ENCODE measurements at regions not wholly inside any gene's neighbourhood (a gene's known extent, or its start where the extent isn't known, plus 50 kb on each side); places are given as distances from the start of the nearest gene placed in this dataset.

DNA sequence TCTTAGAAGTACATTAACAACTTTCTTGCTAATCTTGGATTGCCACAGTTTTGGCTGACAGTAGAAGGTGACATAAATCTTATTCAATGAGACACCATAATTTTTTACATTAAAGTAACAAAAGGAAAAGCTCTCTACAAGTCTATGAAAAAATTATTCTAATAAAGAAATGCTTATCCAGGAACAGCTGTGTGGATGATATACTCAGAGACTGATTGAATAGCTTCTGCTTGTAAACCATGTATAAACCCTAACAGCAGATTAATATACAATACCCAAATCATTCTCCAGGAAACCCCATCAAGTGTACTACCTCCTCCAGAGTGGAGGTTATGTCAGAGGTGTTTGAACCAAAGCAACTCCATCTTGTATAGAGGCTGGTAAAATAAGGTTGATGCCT lies 581.4 kb upstream of the PTGER4 start:
- Mint-ChIP-seq H3K27me3 (no peaks in the 10 kb centered on the region), H3K4me3 (no peak overlapping the region), H3K36me3 (no peaks in the 10 kb centered on the region), H3K4me1 (no peaks in the 10 kb centered on the region), H3K9me3 (no peaks in the 10 kb centered on the region), H3K27ac (no peak overlapping the region)
- DNase-seq (ENCODE audit: low spot score in 2 of 2) (no peak), ATAC-seq (ENCODE audit: low read depth) (no peak)

DNA sequence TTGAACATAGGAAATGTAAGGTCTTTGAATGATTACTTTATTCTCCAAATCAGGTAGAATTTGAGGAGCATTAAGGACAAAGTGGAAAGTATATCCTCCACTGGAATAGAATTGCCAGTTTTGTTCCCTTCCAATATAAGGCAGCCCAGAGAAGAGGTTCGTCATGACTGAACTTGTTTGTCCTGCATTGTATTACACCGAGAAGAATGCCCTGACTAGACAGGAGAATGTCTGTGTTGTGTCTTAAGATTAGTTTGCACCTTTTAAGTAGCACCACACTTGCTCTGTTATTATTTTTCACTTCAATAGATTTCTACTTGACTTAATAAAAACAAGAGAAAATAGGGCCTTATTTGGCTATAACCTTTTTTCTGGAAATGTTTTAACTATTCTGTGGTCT lies 586.2 kb upstream of the PTGER4 start:
- Mint-ChIP-seq H3K4me1 (no peaks in the 10 kb centered on the region), H3K27me3 (no peaks in the 10 kb centered on the region), H3K9me3 (peaks cover 9% of the 10 kb centered on the region), H3K36me3 (peaks cover 6% of the 10 kb centered on the region), H3K4me3 (no peak overlapping the region), H3K27ac (no peak overlapping the region)
- DNase-seq (ENCODE audit: low spot score in 2 of 2) (no peak), ATAC-seq (ENCODE audit: low read depth) (no peak)

DNA sequence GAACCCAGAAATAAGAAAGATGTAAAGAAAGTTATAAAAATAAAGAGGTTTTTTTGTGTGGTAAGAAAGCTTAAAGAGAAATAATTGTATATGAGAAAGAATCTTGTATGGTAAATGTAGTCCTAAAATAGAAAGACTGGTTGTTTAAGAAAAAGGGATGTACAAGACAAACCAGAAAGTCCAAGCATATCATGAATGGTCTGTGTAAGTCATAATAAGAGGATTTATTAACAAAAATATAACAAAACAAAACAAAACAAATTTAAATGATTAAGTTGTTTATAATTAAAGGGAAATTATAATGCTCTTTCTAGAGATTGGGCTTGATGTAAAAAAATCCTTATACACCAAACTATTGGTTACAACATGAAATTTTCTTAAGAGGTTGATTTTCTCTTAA lies 590.4 kb upstream of the PTGER4 start:
- Mint-ChIP-seq H3K4me1 (peaks cover 4% of the 10 kb centered on the region), H3K4me3 (no peak overlapping the region), H3K9me3 (peaks cover 13% of the 10 kb centered on the region), H3K27me3 (no peaks in the 10 kb centered on the region), H3K27ac (no peak overlapping the region), H3K36me3 (peaks cover 6% of the 10 kb centered on the region)
- no peak for DNase-seq (ENCODE audit: low spot score in 2 of 2)
- ATAC-seq (ENCODE audit: low read depth) = no peak

DNA sequence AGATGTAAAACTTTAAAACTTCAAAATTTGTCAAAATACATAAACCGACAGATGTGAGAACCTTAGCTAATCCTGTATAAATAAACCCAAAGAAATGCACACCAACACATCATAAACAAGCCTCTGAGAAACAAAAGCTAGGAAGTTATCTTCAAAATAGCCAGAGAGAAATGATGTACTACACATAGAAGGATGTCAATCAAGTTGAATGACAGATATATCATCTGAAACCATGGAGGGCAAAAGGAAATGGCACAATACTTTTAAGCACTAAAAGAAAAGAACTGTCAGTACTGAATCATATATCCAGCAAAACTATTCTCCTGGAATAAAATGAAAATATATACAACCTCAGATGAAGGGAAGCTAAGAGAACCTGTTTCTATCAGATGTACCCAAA lies 595.1 kb upstream of the PTGER4 start:
- no peak for ATAC-seq (ENCODE audit: low read depth)
- H3K9me3 Mint-ChIP-seq = peaks cover 7% of the 10 kb centered on the region
- no peak overlapping the region for H3K4me3 Mint-ChIP-seq
- peaks cover 4% of the 10 kb centered on the region for H3K4me1 Mint-ChIP-seq
- no peak for DNase-seq (ENCODE audit: low spot score in 2 of 2)
- H3K27me3 Mint-ChIP-seq = no peaks in the 10 kb centered on the region
- peaks cover 1% of the 10 kb centered on the region for H3K36me3 Mint-ChIP-seq
- H3K27ac Mint-ChIP-seq = no peak overlapping the region

DNA sequence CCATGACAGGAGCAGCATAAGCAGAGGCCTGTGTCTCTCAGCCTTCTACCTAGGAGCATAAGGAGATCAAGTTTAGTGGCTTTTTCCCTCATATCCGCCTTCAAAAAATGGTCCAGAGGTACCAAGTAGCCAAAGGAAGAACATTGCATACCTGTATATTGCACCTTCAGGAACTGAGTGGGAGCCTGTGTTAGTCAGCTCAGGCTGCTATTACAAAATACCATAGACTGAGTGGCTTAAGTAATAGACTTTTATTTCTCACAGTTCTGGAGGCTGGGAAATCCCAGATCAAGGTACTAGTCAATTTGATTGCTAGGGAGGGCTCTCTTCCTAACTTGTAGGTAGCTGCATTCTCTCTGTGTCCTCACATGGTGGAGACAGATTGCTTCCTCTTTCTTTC lies 597.4 kb upstream of the PTGER4 start:
- Mint-ChIP-seq H3K4me3 (no peak overlapping the region), H3K4me1 (peaks cover 4% of the 10 kb centered on the region), H3K27ac (no peak overlapping the region), H3K27me3 (no peaks in the 10 kb centered on the region), H3K36me3 (no peaks in the 10 kb centered on the region), H3K9me3 (peaks cover 4% of the 10 kb centered on the region)
- DNase-seq (ENCODE audit: low spot score in 2 of 2) (no peak), ATAC-seq (ENCODE audit: low read depth) (peak; percentile 31)

DNA sequence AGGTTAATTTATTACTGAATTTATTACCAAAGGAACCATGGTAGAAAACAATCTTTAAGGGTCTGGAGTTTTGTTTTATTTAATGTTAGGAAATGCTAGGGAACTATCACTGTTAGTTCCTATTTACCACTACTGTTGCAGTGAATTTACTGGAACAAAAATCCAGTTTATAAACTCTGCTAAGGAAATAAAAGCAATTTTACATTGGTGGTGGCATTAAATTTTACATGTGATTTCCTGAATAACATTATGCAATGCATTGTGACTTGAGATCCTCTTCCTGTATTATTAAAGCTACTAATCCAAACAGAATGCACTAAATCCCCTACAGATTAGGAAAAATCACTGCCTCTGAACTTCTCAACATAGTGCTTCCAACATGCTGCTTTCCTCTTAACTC lies 599.5 kb upstream of the PTGER4 start:
- Mint-ChIP-seq H3K4me1 (peaks cover 4% of the 10 kb centered on the region), H3K4me3 (no peak overlapping the region), H3K9me3 (no peaks in the 10 kb centered on the region), H3K27ac (no peak overlapping the region), H3K27me3 (no peaks in the 10 kb centered on the region), H3K36me3 (no peaks in the 10 kb centered on the region)
- ATAC-seq (ENCODE audit: low read depth) = no peak
- no peak for DNase-seq (ENCODE audit: low spot score in 2 of 2)

DNA sequence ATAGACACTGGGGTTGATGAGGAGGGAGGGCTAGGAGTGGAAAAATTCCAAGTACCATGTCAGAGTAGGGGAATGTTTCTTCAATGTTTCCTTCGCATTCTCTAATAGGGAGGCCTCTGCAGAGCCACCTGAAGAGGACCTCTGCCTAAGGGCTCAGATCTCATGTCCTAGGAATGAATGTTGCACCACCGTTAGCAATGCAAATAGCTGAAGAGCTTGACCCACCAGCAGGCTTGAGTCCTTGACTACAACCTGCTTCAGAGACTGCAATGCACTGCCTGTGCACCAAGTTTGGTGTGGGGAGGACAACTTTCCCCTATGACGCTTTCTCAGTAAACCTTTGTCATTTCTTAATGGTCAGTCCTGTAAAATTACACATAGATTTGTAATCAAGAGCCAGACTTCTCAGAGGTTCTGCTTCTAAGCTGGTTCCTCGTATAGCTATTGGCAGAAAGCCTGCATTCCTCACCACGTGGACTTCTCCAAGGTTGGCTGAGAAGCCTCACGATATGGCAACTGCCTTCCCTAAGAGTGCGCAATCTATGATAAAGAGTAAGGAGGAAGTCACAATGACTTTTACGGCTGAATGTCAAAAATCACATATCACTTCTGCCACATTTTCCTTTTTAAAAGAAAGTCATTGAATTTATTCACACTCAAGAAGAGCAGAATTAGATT lies 600.7 kb upstream of the PTGER4 start:
- no peaks in the 10 kb centered on the region for H3K27me3 Mint-ChIP-seq
- no peaks in the 10 kb centered on the region for H3K4me1 Mint-ChIP-seq
- no peak for DNase-seq (ENCODE audit: low spot score in 2 of 2)
- H3K27ac Mint-ChIP-seq = no peak overlapping the region
- ATAC-seq (ENCODE audit: low read depth) = no peak
- no peaks in the 10 kb centered on the region for H3K36me3 Mint-ChIP-seq
- no peak overlapping the region for H3K4me3 Mint-ChIP-seq
- no peaks in the 10 kb centered on the region for H3K9me3 Mint-ChIP-seq

DNA sequence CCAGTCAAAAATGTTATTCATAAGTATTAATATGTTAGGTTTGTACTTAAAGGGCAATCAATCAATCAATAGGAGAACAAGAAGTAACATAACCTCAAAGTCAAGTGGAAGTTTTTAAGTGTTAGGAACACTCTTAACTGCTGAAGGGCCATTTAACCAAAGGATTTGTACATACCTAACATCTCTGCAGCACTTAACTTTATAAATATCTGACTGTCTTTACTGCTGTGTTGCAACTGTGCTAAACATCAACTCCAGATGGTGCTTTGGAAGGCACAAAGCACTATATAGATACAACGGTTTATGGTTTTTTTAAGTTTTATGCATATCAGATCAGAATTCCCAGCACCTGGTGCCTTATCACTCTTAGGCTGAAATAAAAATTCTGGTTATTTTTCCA lies 604.9 kb upstream of the PTGER4 start:
- no peak for ATAC-seq (ENCODE audit: low read depth)
- H3K9me3 Mint-ChIP-seq = no peaks in the 10 kb centered on the region
- H3K4me3 Mint-ChIP-seq = no peak overlapping the region
- no peaks in the 10 kb centered on the region for H3K36me3 Mint-ChIP-seq
- H3K27me3 Mint-ChIP-seq = no peaks in the 10 kb centered on the region
- DNase-seq (ENCODE audit: low spot score in 2 of 2) = no peak
- H3K4me1 Mint-ChIP-seq = no peaks in the 10 kb centered on the region
- H3K27ac Mint-ChIP-seq = peak overlapping the region; percentile 53

DNA sequence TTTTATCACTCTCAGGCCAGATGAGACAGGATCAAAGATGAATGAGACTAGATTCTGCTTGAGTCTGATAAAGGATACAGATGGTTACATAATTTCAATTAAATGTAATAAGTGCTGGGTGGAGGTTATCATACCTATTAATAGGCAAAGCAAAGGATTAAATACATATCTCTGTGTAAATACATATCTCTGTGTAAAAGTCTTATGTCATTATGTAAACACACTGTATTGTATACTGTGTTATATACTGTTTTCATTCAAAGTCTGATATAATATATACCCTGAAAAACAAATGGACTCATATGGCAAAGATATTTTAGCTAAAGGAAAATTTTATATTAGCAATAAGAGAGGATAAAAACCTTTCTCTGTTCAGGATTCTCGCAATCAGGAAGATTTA lies 605.8 kb upstream of the PTGER4 start:
- Mint-ChIP-seq H3K4me3 (no peak overlapping the region), H3K4me1 (no peaks in the 10 kb centered on the region), H3K9me3 (no peaks in the 10 kb centered on the region), H3K36me3 (no peaks in the 10 kb centered on the region), H3K27ac (no peak overlapping the region), H3K27me3 (no peaks in the 10 kb centered on the region)
- no peak for DNase-seq (ENCODE audit: low spot score in 2 of 2)
- ATAC-seq (ENCODE audit: low read depth) = no peak

DNA sequence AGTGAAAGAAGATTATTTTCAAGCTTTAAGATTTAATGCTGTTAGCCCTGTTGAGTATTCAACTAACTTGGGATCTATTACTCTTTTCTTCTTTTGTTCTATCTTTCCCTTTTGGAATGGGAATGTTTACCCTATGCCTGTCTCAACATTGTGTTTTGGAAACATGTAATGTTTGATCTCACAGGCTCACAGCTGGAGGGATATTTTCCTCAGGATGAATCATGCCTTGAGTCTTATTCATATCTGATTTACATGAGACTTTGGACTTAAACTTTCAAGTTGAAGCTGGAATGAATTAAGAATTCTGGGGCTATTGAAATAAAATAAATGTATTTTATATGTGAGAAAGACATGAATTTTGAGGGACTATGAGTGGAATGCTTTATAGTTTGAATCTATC lies 607.8 kb upstream of the PTGER4 start:
- no peak overlapping the region for H3K4me3 Mint-ChIP-seq
- H3K4me1 Mint-ChIP-seq = no peaks in the 10 kb centered on the region
- ATAC-seq (ENCODE audit: low read depth) (no peak), DNase-seq (ENCODE audit: low spot score in 2 of 2) (no peak)
- H3K9me3 Mint-ChIP-seq = no peaks in the 10 kb centered on the region
- H3K27me3 Mint-ChIP-seq = no peaks in the 10 kb centered on the region
- no peaks in the 10 kb centered on the region for H3K36me3 Mint-ChIP-seq
- no peak overlapping the region for H3K27ac Mint-ChIP-seq

DNA sequence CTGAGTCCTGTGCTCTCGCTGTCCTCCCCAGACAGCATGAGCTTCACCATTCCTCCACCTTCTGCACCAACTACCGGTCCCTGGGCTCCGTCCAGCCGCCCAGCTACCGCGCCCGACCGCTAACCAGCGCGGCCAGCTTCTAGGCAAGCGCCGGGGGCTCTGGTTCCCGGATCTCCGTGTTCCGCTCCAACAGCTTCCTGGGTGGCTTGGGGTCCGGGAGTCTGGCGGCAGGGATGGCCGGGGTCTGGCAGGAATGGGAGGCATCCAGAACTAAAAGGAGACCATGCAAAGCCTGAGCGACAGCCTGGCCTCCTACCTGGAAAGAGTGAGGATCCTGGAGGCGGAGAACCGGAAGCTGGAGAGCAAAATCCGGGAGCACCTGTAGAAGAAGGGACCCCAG lies 613.1 kb upstream of the PTGER4 start:
- Mint-ChIP-seq H3K4me1 (peaks cover 4% of the 10 kb centered on the region), H3K36me3 (no peaks in the 10 kb centered on the region), H3K27me3 (no peaks in the 10 kb centered on the region), H3K9me3 (no peaks in the 10 kb centered on the region), H3K27ac (no peak overlapping the region), H3K4me3 (no peak overlapping the region)
- DNase-seq (ENCODE audit: low spot score in 2 of 2) (no peak), ATAC-seq (ENCODE audit: low read depth) (no peak)

DNA sequence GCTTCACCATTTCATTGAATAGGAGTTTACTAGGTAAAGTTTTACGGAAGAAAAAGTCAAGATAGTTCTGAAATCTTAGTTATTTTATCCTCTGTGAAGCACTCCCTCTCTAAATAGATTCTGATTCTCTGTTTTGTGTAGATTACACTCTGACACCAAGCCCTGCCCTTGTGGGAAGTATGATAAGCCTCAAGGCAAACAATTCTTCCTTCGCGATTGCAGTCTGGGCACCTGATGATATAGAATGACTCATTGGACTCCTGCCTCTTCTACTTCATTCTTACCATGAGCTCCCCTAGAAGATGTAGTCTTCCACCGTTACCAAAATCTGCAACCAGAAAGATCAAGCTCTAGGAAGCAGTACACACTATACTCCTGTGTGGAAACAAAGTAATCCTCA lies 626.9 kb upstream of the PTGER4 start:
- no peaks in the 10 kb centered on the region for H3K36me3 Mint-ChIP-seq
- ATAC-seq (ENCODE audit: low read depth) = no peak
- no peak overlapping the region for H3K4me3 Mint-ChIP-seq
- no peak for DNase-seq (ENCODE audit: low spot score in 2 of 2)
- peaks cover 5% of the 10 kb centered on the region for H3K4me1 Mint-ChIP-seq
- no peaks in the 10 kb centered on the region for H3K27me3 Mint-ChIP-seq
- H3K9me3 Mint-ChIP-seq = peaks cover 3% of the 10 kb centered on the region
- no peak overlapping the region for H3K27ac Mint-ChIP-seq

DNA sequence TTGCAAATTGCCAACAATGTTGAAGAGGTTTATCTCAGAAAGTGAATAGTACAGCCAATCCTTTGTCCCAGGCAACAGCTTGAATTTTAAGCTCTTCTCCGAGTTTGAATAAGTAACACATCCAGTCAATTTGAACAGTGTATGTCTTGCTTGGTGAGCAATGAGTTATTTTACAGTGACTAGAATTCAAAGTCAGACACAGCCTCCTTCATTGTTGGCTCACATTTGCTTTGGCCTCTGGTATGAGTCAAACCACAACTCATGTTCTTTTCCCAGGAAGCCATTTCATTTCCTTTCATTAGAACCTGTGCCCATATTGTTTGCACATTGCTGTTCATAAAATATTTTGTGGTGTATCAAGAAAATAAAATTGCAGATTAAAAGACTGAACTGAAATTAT lies 622.0 kb upstream of the DAB2 start:
- Mint-ChIP-seq H3K36me3 (no peaks in the 10 kb centered on the region), H3K4me3 (no peak overlapping the region), H3K4me1 (peaks cover 14% of the 10 kb centered on the region), H3K27ac (no peak overlapping the region), H3K27me3 (no peaks in the 10 kb centered on the region), H3K9me3 (peaks cover 1% of the 10 kb centered on the region)
- ATAC-seq (ENCODE audit: low read depth) (no peak), DNase-seq (ENCODE audit: low spot score in 2 of 2) (no peak)

DNA sequence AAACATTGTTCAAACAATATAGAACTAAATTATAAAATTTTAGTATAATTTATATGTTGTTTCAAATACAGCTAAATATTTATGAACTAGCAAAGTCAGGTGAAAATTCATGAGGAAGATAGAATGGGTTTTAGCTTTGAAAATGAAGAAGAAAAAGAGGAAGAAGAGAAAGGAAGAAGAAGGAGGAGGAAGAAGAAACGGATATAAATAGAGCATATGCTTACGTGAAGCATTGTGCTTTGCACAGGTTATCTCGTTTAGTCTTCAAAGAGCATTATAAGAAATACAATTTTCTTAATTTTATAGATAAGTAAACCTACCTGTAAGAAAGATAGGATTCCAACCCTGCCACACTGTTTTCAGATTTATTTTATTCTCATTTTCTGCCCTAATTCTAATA lies 620.6 kb upstream of the DAB2 start:
- Mint-ChIP-seq H3K9me3 (peaks cover 1% of the 10 kb centered on the region), H3K4me3 (no peak overlapping the region), H3K27me3 (no peaks in the 10 kb centered on the region), H3K36me3 (no peaks in the 10 kb centered on the region), H3K27ac (peak overlapping the region; percentile 2), H3K4me1 (peaks cover 14% of the 10 kb centered on the region)
- DNase-seq (ENCODE audit: low spot score in 2 of 2) (no peak), ATAC-seq (ENCODE audit: low read depth) (peak; percentile 63)

DNA sequence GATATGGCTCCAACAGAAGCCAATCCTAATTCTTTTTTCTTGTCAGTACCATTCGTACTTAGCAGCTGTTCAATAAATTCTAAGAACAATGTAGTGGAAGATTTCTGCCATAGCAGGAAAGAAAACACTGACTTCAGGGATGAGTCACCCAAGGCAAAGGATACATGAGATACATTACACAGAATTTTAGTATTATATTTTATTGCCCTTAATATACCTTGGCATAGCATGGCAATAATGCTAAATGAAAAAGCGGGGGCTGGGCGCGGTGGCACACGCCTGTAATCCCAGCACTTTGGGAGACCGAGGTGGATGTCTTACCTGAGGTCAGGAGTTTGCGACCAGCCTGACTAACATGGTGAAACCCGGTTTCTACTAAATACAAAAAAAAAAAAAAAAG lies 619.1 kb upstream of the DAB2 start:
- Mint-ChIP-seq H3K27ac (no peak overlapping the region), H3K36me3 (no peaks in the 10 kb centered on the region), H3K27me3 (no peaks in the 10 kb centered on the region), H3K4me1 (peaks cover 14% of the 10 kb centered on the region), H3K4me3 (no peak overlapping the region), H3K9me3 (no peaks in the 10 kb centered on the region)
- DNase-seq (ENCODE audit: low spot score in 2 of 2) (no peak), ATAC-seq (ENCODE audit: low read depth) (no peak)

All from memory B cell (primary cell).